ENCODE measurements at regions not wholly inside any gene's neighbourhood (a gene's known extent, or its start where the extent isn't known, plus 50 kb on each side); places are given as distances from the start of the nearest gene placed in this dataset.

DNA sequence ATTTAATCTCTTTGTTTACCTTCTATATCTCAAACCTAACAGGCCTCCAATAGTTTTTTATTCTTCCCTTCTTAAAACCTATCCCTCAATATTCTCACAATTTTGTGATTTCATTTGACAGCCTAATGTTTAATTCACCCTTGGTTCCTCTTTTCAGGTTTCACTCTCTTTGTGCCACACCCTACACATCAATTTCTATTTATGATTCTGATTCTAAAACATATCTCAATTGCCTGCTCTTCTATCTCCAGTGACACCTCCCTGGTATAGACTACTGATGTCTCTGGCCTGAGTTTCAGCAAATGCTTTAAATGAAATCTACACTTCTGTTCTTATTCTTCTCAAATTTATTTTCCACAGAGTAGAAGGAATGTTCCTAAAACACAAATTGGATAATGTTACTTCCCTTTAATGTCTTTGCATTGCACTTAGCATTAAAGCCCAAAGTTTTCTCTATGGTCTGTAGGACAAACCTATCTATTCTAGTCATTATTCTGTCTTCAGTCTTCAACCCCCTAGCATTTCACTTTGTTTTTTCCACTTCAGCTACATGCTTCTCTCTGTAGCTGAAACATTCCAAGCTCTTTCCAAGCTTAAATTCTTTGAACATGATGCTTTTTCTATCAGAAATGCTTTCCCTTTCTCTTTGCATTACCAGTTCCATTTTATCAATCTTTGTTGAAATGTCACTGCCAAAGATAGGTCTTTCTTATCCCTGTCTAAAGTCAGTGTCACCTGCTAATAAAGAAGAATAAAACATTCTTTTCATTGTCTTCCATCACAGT is 622.0 kb downstream of the CENPC start:
- DNase-seq: no peak

DNA sequence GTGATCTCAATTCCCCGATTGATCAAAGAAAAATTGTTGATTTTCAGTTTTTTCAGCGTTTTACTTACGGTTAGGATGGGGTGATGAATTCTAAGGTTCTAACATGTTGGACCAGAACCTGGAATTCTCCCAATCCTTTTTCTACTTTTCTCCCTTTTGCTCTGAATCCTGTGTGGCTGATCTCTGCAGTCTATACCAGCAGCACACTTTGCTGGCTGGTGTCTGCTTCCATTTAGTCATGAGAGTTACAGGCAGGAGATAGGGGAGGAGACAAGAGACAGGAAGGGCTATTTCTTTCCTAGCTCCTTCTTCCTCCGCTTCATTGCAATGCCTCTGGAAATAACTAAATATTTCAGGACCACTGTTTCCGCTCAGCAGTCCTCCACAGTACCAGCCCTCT is 623.9 kb downstream of the CENPC start:
- DNase-seq: no peak

DNA sequence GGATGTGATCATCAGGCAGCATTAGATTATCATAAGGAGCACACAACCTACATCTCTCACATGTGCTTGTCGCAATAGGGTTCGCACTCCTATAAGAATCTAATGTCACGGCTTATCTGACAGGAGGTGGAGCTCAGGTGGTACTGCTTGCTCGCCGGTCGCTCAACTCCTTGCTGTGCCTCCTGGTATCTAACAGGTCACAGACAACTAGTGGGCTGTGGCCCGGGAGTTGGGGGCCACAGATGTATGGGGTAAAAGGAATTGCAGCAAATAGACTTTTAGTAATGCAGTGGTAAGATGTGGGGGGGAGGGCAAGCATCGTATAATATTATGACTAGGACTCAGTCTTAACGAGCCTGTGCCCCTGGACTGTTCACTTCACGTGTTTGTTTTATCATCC is 624.8 kb downstream of the CENPC start:
- DNase-seq: no peak

DNA sequence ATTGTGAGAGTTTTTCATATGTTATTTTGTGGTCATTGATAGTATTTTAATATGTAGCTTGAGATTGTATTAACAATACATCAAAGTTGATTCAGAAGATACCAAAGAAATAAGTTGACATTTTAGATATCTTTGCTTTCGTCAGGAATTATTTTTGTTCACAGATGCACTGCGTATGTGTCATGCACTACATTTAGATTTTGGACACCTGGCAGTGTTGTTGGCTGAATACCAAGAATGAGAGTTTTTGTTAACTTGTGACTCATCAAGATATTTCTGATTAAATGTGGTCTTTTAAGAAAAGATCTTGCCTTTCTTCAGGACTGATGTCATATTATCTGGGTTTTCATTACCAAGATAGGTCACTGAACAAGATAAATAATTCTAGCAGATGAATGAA is 633.4 kb downstream of the CENPC start:
- DNase-seq: no peak

DNA sequence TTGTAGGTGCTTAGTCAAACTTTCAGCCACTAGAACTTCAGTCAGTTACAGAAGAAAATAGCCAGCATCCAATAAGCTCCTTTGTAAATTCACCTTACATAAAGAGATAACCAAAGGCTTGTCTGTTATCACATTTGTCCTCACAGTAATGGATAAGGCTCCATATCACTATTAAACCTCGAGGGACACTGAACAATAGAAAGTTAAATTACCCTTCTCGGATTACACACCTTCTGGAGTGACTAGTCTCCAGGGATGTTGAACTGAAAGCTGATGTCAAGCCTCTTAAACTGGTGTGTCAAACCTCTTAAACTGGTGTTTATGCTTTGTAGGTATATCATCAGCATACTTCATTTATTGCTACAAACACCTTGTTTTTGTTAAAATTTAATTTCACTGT is 639.0 kb downstream of the CENPC start:
- DNase-seq: no peak

DNA sequence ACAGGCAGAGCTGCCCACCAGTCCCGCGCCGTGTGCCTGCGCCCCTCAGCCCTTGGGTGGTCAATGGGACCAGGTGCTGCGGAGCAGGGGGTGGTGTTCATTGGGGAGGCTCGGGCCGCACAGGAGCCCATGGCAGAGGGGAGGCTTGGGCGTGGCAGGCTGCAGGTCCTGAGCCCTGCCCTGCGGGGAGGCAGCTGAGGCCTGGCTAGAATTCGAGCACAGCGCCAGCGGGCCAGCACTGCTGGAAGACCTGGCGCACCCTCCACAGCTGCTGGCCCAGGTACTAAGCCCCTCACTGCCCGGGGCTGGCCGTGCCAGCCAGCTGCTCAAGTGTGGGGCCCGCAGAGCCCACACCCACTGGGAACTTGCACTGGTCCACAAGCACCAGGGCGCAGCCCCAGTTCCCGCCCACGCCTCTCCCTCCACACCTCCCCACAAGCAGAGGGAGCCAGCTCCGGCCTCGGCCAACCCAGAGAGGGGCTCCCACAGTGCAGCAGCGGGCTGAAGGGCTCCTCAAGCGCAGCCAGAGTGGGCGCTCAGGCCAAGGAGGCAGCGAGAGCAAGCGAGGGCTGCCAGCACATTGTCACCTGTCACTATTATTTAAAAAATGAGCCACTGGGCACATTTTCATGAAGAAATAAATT is 645.8 kb downstream of the CENPC start:
- DNase-seq: no peak

DNA sequence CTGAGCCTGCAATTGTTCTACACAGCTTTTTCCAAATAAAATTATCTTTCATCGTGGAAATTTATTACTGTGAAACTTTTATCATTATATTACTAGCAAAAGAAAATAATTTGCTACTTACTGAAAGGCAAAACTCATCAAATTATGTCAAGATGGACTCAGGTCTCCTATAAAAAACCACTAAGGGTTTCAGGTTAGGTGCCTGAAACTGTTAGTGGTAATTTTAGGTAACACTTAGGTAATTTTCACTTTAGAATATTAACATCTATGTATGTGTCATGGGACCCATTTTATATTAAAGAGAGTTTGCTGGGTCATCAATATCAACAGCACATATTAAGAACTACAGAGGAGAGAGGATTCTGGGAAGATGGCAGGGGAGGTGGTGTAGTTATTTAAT is 651.5 kb downstream of the CENPC start:
- DNase-seq: no peak

DNA sequence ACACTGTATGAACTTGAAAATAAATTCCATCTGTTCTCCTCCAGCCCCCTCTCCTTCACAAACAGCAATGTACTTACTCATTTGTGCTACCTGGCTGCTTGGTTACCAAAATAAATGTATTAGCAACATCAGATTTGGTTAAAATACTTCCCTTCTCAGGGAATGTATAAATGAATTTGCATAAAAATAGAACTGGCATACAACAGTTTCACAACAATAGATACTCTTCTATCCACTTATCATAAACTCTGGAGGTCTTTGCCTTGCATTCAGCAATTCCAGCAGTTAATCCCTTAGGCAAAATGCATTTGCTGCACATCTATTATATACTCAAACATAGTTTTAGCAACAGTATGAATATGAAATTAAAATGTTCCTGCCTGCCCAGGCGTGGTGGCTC is 658.2 kb downstream of the CENPC start:
- DNase-seq: no peak

DNA sequence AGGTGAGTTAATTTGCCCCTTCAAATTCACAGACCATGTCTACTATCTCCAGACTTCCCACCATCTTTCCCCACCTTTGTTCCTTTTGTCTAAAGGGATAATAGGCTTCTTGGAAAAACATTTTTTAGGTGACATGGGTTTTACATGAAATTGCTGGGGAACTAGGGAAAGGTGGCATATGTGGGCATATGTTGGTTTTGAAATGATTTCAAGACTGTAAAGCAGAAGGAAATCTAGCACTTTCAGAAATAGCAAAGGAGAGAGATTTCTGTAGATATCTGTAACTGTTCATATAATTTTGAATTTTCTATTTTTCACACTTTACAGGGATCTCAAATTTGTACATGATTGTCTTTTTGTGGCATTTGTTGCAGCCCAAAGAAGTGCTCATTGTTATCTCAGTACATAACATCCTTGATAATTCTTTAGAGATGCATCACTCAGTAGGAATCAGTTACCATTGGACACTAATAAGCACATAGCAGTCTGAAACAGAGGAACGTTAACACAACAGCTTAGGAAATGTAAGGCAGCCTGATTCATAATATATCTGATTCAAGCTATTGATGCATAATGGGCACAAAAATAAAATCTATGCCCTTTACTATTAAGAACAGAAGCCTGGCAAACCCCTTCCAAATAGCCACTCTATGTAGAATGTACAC is 659.7 kb downstream of the CENPC start:
- DNase-seq: no peak

DNA sequence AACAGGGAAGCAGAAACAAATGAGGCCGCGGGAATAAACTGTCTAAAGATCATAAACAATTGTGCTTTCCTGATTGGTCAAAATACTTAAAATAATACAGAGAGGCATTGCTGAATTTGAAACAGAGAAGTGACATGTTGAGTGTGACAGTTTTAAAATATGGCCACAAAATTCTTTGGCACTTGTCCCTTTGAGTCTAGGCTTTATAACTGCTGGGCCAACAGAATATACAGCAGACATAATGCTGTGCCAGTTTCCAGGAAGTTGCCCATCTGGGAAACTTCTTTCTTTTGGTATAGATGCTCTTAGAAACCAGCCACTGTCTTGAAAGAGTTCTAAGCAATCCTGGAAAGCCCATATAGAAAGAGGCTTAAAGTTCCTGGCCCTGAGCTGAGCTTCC is 668.4 kb downstream of the CENPC start:
- no peak for DNase-seq

DNA sequence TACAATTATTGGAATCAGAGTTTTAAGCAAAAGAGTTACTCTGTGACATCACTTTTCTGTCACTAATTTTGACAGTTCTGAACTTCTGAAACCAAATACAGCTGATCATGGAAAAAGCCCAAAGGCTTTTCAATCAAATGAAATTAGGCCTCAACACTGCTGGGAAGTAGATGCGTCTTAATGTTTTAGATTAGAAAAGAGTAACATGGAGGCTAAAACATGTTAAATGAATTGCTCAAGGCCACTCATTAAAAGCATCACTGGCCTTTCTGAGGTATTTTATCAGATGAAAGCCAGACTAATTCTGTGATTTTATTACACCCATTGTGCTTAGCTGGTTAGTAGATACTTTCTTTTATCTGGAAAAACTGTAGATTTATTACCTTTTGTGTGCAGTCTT is 672.6 kb downstream of the CENPC start:
- DNase-seq: no peak

DNA sequence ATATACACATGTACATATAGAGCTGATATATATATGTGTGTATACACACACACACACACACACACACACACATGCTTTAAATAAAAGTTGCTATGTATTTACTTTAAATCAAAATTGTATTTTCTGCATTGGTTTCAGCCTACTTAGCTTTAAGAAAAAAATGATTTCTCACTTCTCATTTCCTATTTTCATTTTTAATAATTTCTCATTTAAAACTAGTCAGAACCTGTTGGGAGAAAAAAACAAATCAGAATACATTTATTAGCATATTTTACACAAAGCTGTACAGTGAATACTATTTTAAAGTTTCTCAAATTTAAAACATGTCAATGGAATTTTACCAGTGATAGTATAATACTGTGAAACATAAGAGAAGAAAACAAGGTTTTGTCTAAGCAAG is 681.8 kb downstream of the CENPC start:
- no peak for DNase-seq

DNA sequence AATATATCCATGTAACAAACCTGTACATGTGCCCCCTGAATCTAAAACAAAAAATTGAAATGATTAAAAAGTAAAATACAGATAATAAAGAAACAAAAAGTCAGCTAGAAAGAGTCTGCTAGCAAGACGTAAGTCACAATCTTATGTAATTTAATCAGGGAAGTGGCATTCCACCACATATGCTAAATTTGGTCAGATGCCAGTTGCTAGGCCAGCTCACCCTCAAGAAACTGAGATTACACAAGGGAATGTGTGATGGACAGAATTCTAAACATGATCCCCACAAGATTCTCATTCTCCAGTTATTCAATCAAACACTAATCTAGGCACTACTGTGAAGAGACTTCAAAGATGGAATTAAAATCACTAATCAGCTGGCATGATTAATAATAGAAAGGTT is 689.3 kb downstream of the CENPC start:
- no peak for DNase-seq

DNA sequence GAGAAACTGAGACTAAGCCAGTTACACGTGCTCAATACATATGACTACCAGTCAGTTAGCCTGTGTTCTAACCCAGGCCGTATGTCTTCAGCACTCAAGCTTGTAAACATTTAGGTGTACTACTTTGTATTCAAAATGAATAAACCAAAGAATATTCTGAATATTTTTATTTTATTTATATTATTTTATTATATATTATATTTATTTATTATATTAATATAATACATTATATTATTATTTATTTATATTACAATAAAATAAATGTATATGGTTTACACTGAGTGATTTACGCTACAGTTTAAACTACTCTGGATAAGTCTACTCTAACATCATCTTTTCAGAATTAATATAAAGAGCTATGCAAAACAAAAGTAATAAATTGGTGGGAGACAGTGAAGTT is 691.5 kb downstream of the CENPC start:
- no peak for DNase-seq

DNA sequence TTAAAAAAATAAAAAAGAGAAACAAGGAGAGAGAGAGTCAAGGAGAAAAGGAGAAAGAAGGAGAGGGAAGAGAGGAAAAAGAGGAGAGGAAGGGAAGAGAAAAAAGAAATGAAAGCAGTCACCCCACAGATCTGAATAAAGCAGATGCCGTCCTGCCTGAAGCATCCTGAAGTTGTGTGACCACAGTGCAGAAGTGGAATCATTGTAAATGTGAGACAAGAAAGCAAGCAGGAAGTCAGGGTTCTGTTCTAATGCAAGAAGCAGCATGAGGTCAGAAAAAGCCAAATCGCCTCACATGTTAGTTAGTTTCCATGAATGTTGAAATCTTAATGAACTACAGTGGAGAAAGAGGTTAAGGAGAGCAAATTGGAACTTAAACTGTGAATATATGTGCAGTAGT is 692.5 kb downstream of the CENPC start:
- DNase-seq: no peak

DNA sequence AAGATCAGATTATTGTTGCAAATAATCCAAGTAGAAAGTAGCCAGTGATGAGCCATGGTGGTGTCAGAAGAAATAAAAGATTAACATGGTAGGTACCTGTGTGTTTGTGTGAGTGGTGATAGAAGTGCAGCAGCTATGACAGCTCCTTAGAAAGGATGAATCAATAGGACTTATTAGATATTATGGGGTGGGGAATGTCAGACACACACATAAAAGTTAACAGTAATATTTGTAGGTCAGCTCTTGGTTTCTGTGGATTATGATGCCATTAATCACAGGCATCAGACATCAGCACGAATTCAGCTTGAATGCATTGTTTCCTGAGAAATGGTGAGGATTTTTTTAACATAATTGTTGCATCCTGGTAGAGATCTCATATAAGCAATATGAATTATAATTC is 695.7 kb downstream of the CENPC start:
- no peak for DNase-seq

DNA sequence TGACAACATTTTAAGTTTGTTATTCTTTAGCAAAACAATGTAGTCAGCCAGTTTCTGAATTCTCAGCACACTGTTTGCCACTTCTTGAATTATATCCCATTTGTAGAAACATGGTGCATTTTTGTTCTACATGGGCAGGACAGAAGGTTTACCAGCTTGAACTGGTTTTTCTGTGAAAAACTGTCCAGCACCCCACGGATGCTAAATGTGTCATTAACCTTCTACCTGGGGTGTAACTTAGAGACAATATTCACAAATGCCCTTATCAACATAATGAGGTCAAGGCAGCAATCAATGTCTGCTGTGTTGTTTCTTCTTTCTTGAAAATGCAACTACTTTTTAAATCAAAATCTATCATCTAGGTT is 702.6 kb downstream of the CENPC start:
- DNase-seq: no peak

DNA sequence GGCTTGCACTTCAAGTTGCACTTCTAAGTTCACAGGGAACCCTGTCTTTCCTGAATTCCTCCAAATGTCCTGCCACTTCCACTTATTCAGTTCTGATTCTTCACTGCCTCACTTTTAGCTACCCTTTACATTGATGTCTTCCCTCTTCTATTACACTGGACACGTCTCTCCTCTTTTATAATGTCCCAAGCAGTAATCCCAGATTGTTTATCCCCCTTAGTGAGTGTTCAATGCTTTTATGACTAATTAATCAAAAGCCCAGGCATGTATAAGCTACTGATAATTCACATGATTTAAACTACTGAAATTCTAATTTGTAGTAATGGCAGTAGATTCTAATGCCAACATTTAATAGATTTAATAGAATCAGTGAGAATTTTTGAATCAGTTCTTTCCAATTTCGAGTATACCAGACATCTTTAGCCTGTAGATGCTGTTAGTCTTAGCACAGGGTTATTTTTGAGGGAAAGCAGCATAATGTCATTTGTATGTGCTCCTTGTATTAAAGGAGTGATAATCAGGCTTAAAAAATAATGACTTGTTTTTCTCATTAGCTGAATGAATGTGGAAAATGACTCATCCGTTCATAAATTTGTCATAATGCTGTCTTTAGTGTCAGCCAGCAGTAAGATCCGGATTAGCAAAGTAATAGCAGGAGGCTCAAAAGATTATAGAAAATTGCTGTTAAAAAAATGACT is 703.1 kb downstream of the CENPC start:
- DNase-seq: no peak

DNA sequence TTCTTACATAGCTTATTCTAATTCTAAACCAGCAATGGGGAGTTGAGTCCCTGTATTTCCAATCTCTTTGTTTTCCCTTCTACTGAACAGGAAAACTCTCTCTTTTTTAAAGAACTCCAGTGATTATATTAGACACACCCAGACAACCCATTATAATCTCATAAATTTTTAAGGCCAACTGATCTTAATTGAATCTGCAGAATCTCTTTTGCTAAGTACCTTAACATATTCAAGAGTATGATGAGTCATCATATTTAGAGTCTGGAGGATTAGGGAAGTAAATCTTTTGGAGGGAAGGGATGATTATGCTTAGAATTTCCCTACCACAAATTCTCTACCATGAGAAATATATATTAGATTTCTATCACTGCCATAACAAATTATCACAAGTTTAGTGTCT is 705.1 kb downstream of the CENPC start:
- no peak for DNase-seq

DNA sequence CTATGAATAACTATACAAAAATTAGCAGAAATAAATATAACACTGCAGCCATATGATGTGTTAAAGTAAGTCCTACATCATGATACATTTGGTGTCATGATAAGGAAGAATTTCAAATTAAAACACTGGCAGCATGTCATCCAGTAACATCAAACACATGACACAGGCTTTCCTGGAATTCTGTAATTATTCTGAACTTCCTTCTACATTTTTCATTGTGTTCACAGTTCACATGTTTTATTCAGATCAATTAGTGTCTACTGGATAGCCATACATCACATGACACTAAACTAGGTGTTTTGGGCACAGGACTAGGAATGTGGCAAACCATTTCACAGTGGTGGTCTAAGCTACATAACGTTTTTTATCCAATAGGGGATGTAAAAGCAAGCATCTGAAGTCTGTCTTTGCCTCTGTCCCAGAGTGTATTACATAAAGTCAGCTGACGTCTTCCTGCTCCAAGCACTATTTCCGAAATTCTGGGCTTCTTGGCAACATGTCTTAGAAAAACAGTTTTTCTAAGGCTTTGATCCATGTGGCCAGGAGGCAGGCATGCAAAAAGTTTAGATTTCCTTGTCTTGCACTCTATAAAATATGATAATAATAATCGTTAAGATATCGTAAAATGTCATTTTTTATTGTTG is 707.9 kb downstream of the CENPC start:
- DNase-seq: no peak

DNA sequence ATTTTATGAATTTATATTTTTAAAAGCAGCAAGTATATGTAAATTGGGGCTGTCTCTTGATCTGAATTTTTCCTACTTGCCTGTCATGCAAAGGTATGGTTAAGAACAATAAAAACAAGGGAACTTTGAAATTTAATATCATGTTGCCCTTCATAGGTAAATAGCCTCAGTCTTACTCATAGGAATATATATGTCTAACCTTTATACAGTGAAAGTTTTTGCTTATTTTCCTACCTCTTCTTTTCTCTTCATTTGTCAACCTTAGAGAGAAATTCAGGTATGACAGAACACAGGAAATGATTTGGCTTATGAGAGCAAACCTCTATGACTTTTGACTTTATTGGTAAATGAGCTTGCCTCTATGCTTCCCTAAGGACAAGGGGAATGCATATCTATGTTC is 716.0 kb downstream of the CENPC start:
- DNase-seq: no peak

DNA sequence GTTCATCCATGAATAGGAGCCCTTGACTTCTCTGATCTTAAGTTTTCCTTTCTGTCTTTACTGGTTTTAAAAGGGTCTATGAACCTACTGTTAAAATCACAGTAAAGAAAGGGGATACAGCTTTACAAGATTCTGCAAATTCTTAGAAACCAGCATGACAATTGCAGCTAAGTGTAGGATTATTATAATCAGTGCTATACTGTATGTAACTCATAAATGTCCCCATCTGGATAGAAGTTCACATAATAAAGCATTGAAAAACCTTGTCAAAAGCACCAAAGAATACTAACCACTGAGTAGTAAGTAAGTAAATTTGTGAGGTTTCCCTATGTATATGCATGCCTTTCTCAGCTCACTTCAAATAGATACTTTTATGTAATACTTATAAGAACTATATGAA is 724.6 kb downstream of the CENPC start:
- no peak for DNase-seq

DNA sequence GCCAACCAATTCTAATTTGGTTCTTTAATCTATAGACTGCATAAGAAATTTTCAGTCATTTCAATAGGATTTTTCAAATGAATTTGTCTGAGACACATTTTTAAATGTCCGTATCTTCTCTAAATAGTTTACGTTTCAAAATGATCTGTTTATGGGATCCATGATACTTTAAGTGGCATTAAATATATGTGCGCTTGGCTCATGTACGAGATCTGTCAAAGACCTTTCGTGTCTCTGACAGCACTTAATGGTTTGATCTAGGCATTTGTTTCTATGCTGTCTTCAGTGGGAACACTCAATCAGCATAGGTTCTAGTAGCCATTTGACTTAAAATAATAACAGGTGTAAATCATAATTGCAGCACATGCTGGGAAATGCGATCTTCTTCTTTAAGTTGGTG is 731.0 kb downstream of the CENPC start:
- DNase-seq: no peak
